ENCODE measurements at regions not wholly inside any gene's neighbourhood (a gene's known extent, or its start where the extent isn't known, plus 50 kb on each side); places are given as distances from the start of the nearest gene placed in this dataset.

GRCh38 chr6:117206944-117207687 lies 58.2 kb upstream of the VGLL2 start:
- DNase-seq (no peak), ATAC-seq (no peak)
- intact Hi-C loops (cut with DNase I, micrococcal nuclease) = no loop called here

GRCh38 chr6:117210279-117210678 lies 55.1 kb upstream of the VGLL2 start:
- intact Hi-C loops (cut with DNase I, micrococcal nuclease) = no loop called here
- ATAC-seq (no peak), DNase-seq (no peak)

GRCh38 chr6:117215353-117216090 lies 49.8 kb upstream of the VGLL2 start:
- intact Hi-C loops (cut with DNase I, micrococcal nuclease) = no loop called here
- DNase-seq (no peak), ATAC-seq (no peak)

Measured in left colon (tissue), 2 donors.